ENCODE measurements at regions not wholly inside any gene's neighbourhood (a gene's known extent, or its start where the extent isn't known, plus 50 kb on each side); places are given as distances from the start of the nearest gene placed in this dataset.
"Not testable (repeated sequence)": the region's sequence is repeated elsewhere in the genome, so short reads cannot be mapped to it uniquely, and the experiment has no call there.

DNA sequence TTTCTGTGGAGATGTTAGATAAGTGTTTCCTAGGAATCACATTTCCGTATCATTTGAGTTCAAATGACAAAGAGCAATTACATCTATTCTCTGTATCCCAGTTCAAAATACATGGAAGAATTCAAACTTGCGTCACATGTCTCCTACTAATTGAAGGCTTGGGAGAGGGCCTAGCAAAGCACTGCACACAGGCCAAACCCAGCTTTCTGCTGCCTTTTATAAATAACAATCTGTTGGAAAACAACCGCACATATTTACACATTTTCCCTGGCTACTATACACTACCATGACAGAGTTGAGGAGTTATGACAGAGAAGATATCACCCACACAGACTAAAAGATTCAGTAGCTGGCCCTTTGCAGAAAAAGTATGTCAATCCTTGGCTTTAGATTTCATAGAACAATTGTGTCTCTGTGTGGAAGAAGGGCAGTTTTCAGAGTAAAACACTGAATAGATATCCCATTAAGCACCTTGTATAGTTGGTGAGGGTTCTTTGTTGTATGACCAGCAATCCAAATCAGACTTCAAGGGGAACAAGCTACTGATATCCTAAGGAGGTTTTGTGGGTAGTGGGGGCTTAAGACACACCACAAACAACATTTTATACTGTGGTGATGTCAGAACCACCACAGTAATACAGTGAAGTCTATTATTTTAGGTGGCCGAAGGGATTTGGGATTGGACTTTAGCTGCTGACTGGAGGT, 861.3 kb downstream of the CCDC85A start:
- Histone ChIP-seq H3K36me3 (no peaks in the 10 kb centered on the region), H3K4me1 (replicated peaks) (no peaks in the 10 kb centered on the region), H3K27me3 (replicated peaks; ENCODE audit: insufficient read depth) (no peaks in the 10 kb centered on the region), H3K27ac (no peak overlapping the region), H3K9me3 (no peaks in the 10 kb centered on the region), H3K4me3 (no peak overlapping the region)
- 89% methylated on average over 4 of the region's 4 CpGs for WGBS
- no peak for DNase-seq (ENCODE audit: low spot score)
- intact Hi-C loops (cut with DNase I): no loop called here
- TF ChIP-seq POLR2A (IDR thresholded peaks at IDR 0.05): no peak

DNA sequence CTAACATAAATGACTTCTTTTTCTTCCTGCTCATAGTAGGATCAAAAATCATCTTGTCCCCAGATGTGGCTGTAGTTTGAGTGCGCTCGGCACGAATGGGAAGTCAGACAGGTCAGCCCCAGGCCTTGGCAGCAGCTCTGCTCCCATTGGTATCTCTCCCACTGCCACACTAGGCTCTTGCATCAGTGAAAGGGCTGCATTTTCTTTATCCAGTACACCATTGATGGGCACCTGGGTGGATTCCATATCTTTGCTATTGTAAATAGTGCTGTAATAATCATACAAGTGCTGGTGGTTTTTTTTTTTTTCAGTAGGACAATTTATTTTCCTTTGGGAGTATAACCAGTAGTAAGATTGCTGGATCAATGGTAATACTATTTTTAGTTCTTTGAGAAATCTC, 865.5 kb downstream of the CCDC85A start:
- H3K36me3 ChIP-seq: no peaks in the 10 kb centered on the region
- no peaks in the 10 kb centered on the region for H3K9me3 ChIP-seq
- no peak for DNase-seq (ENCODE audit: low spot score)
- intact Hi-C loops (cut with DNase I): no loop called here
- 74% methylated on average over 3 of the region's 3 CpGs for WGBS
- H3K27me3 ChIP-seq (replicated peaks; ENCODE audit: insufficient read depth): peaks cover 2% of the 10 kb centered on the region
- no peak for TF ChIP-seq POLR2A (IDR thresholded peaks at IDR 0.05)
- H3K4me1 ChIP-seq (replicated peaks): no peaks in the 10 kb centered on the region
- H3K27ac ChIP-seq: no peak overlapping the region
- H3K4me3 ChIP-seq: no peak overlapping the region

DNA sequence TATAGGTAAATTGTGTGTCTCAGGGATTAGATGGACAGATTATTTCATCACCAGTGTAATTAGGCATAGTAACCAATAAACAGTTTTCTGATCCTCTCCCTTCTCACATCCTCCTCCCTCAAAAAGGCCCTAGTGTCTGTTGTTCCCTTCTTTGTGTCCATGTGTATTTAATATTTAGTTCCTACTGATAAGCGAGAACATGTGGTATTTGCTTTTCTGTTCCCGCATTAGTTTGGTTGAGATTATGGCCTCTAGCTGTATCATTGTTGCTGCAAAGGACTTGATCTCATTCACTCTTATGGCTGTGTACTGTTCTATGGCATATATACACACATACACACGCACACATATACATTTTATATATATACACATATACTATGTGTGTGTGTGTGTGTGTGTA, 866.2 kb downstream of the CCDC85A start:
- intact Hi-C loops (cut with DNase I): no loop called here
- Histone ChIP-seq H3K9me3 (no peaks in the 10 kb centered on the region), H3K4me3 (no peak overlapping the region), H3K27me3 (replicated peaks; ENCODE audit: insufficient read depth) (peaks cover 2% of the 10 kb centered on the region), H3K36me3 (no peaks in the 10 kb centered on the region), H3K4me1 (replicated peaks) (no peaks in the 10 kb centered on the region), H3K27ac (no peak overlapping the region)
- WGBS: 56% methylated on average over 3 of the region's 3 CpGs
- DNase-seq (ENCODE audit: low spot score): no peak
- TF ChIP-seq POLR2A (IDR thresholded peaks at IDR 0.05): no peak
- no peak for TF ChIP-seq POLR2AphosphoS5 (IDR thresholded peaks at IDR 0.05)
- TF ChIP-seq, protein P1, sequence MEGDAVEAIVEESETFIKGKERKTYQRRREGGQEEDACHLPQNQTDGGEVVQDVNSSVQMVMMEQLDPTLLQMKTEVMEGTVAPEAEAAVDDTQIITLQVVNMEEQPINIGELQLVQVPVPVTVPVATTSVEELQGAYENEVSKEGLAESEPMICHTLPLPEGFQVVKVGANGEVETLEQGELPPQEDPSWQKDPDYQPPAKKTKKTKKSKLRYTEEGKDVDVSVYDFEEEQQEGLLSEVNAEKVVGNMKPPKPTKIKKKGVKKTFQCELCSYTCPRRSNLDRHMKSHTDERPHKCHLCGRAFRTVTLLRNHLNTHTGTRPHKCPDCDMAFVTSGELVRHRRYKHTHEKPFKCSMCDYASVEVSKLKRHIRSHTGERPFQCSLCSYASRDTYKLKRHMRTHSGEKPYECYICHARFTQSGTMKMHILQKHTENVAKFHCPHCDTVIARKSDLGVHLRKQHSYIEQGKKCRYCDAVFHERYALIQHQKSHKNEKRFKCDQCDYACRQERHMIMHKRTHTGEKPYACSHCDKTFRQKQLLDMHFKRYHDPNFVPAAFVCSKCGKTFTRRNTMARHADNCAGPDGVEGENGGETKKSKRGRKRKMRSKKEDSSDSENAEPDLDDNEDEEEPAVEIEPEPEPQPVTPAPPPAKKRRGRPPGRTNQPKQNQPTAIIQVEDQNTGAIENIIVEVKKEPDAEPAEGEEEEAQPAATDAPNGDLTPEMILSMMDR (IDR thresholded peaks at IDR 0.05): no peak

DNA sequence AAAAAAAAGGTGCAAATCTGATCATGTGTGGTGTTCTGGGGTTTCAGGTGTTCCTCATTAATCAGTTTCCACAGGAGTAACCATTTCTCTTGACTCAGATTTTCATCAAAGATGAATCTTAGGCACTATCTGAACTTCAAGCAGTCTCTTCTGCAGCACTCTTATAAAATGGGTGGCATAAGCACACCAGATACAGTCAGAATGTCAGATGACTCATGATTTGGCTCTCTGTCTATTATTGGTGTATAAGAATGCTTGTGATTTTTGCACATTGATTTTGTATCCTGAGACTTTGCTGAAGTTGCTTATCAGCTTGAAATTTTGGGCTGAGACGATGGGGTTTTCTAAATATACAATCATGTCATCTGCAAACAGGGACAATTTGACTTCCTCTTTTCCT, 882.5 kb downstream of the CCDC85A start:
- intact Hi-C loops (cut with DNase I); DNase-seq (ENCODE audit: low spot score); H3K27me3 ChIP-seq (replicated peaks; ENCODE audit: insufficient read depth); H3K4me1 ChIP-seq (replicated peaks); H3K4me3 ChIP-seq; H3K9me3 ChIP-seq; H3K36me3 ChIP-seq; H3K27ac ChIP-seq: not testable (repeated sequence)
- 82% methylated on average over 1 of the region's 1 CpG for WGBS

DNA sequence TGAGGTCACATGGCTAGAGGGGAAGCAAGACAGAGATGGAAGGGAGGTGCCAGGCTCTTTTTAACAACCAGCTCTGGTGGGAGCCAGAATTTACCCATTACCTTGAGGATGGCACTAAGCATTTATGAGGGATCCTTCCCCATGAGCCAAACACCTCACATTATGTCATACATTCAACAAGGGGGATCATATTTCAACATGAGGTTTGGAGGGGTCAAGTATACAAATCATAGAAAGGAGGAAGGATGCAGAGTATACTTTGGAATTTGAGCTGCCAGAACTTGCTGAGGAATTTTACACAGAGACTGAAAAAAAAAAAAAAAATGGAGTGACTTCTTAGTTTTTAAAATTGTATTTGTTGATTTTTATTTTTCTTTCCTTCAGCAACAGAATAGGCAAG, 891.4 kb downstream of the CCDC85A start:
- intact Hi-C loops (cut with DNase I): no loop called here
- H3K36me3 ChIP-seq: no peaks in the 10 kb centered on the region
- no peaks in the 10 kb centered on the region for H3K27me3 ChIP-seq (replicated peaks; ENCODE audit: insufficient read depth)
- H3K9me3 ChIP-seq: no peaks in the 10 kb centered on the region
- H3K4me1 ChIP-seq (replicated peaks): no peaks in the 10 kb centered on the region
- no peak for DNase-seq (ENCODE audit: low spot score)
- H3K4me3 ChIP-seq: no peak overlapping the region
- TF ChIP-seq POLR2AphosphoS5 (IDR thresholded peaks at IDR 0.05) (no peak), POLR2A (IDR thresholded peaks at IDR 0.05) (no peak)
- TF ChIP-seq, protein P1 (IDR thresholded peaks at IDR 0.05): no peak
- no peak overlapping the region for H3K27ac ChIP-seq

DNA sequence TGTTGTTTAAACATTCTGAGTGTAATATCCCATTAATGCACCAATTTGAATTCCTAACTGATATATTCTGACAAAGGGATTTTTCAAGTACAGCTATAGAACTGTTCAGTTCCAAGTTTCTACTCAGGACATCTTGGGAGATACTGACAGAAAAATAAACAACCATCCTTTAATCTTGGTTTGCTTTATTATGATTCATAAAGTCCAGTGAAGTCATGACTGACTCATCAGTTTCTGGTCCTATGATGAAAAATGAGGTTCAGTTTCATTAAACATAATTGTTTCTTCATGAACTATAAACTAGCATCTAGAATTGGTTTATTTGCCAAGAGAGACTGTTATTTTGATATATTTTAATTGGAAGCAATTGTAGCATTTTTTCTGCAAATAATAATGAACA, 896.2 kb downstream of the CCDC85A start:
- no peak for TF ChIP-seq POLR2A (IDR thresholded peaks at IDR 0.05)
- TF ChIP-seq, protein P1 (IDR thresholded peaks at IDR 0.05): no peak
- no peak for TF ChIP-seq POLR2AphosphoS5 (IDR thresholded peaks at IDR 0.05)
- no peak overlapping the region for H3K4me3 ChIP-seq

More for the DNA sequence above, 896.2 kb downstream of the CCDC85A start:
- no peak overlapping the region for H3K27ac ChIP-seq
- no peaks in the 10 kb centered on the region for H3K4me1 ChIP-seq (replicated peaks)
- intact Hi-C loops (cut with DNase I): no loop called here
- H3K36me3 ChIP-seq: no peaks in the 10 kb centered on the region
- no peaks in the 10 kb centered on the region for H3K27me3 ChIP-seq (replicated peaks; ENCODE audit: insufficient read depth)
- no peaks in the 10 kb centered on the region for H3K9me3 ChIP-seq
- DNase-seq (ENCODE audit: low spot score): no peak
